GM19463 (cell line): ENCODE measurements at regions not wholly inside any gene's neighbourhood (a gene's known extent, or its start where the extent isn't known, plus 50 kb on each side); places are given as distances from the start of the nearest gene placed in this dataset.

Experiments
- ATAC-seq: cut with Tn5 transposase; IDR thresholded peaks from one replicate; pipeline ENCODE4 v1.9.1; 2021; ENCODE audit warnings: mild to moderate bottlenecking, moderate library complexity; ENCODE audit not compliant: unreplicated experiment

GRCh38 chr2:116645155-116645554 lies 1169.3 kb upstream of the DDX18 start:
- no peak for ATAC-seq

- no peak for ATAC-seq
Observed at GRCh38 chr2:116668691-116669090, 1145.8 kb upstream of the DDX18 start.

- no peak for ATAC-seq
Observed at GRCh38 chr2:116669782-116670181, 1144.7 kb upstream of the DDX18 start.

- no peak for ATAC-seq
Observed at GRCh38 chr2:116674188-116674587, 1140.3 kb upstream of the DDX18 start.

- no peak for ATAC-seq
Observed at GRCh38 chr2:116676776-116677175, 1137.7 kb upstream of the DDX18 start.

- no peak for ATAC-seq
Observed at GRCh38 chr2:116680256-116680936, 1134.1 kb upstream of the DDX18 start.

GRCh38 chr2:116687371-116687770 lies 1127.1 kb upstream of the DDX18 start:
- no peak for ATAC-seq

GRCh38 chr2:116692988-116693387 lies 1121.5 kb upstream of the DDX18 start:
- ATAC-seq = no peak

- ATAC-seq = no peak
Observed at GRCh38 chr2:116696223-116696622, 1118.3 kb upstream of the DDX18 start.

GRCh38 chr2:116696903-116697302 lies 1117.6 kb upstream of the DDX18 start:
- ATAC-seq = no peak

GRCh38 chr2:116706396-116706795 lies 1108.1 kb upstream of the DDX18 start:
- ATAC-seq = no peak

- no peak for ATAC-seq
Observed at GRCh38 chr2:116716038-116716437, 1098.5 kb upstream of the DDX18 start.

- ATAC-seq = no peak
Observed at GRCh38 chr2:116716444-116716843, 1098.0 kb upstream of the DDX18 start.

GRCh38 chr2:116717832-116718231 lies 1096.7 kb upstream of the DDX18 start:
- no peak for ATAC-seq

GRCh38 chr2:116718451-116718850 lies 1096.0 kb upstream of the DDX18 start:
- no peak for ATAC-seq

- no peak for ATAC-seq
Observed at GRCh38 chr2:116719836-116720235, 1094.7 kb upstream of the DDX18 start.

- ATAC-seq = no peak
Observed at GRCh38 chr2:116724550-116724949, 1089.9 kb upstream of the DDX18 start.

- ATAC-seq = no peak
Observed at GRCh38 chr2:116732322-116732721, 1082.2 kb upstream of the DDX18 start.

- no peak for ATAC-seq
Observed at GRCh38 chr2:116733699-116734098, 1080.8 kb upstream of the DDX18 start.

GRCh38 chr2:116737951-116738350 lies 1076.5 kb upstream of the DDX18 start:
- no peak for ATAC-seq

GRCh38 chr2:116747103-116747502 lies 1067.4 kb upstream of the DDX18 start:
- no peak for ATAC-seq

GRCh38 chr2:116749994-116750393 lies 1064.5 kb upstream of the DDX18 start:
- no peak for ATAC-seq

- no peak for ATAC-seq
Observed at GRCh38 chr2:116754381-116755101, 1060.0 kb upstream of the DDX18 start.
